ENCODE measurements at regions not wholly inside any gene's neighbourhood (a gene's known extent, or its start where the extent isn't known, plus 50 kb on each side); places are given as distances from the start of the nearest gene placed in this dataset.

GRCh38 chr5:97495301-97495700, 312.3 kb upstream of the RIOK2 start:
- TF ChIP-seq CTCF (IDR thresholded peaks at IDR 0.05) (no peak), CBFB (CRISPR knock-in tag; IDR thresholded peaks at IDR 0.05; ENCODE audit: low read depth) (no peak), ZNF423 (CRISPR knock-in tag; IDR thresholded peaks at IDR 0.05) (no peak), RELA (CRISPR knock-in tag; IDR thresholded peaks at IDR 0.05; ENCODE audit: borderline replicate concordance) (no peak)

Measured in WTC11 (cell line).